H1 (cell line): ENCODE measurements at regions not wholly inside any gene's neighbourhood (a gene's known extent, or its start where the extent isn't known, plus 50 kb on each side); places are given as distances from the start of the nearest gene placed in this dataset.

Source experiments
- CTCF ChIA-PET: fragments of 300-600 bp; sonication (Branson Sonifier 250); formaldehyde crosslinking; loops from one replicate; lab custom pipeline; 2021; ENCODE audit not compliant: partially characterized antibody; lab: Charles Lee
- POLR2A ChIA-PET: fragments of 300-600 bp; sonication (Branson Sonifier 250); formaldehyde crosslinking; loops from one replicate; lab custom pipeline; 2021; ENCODE audit warnings: inconsistent platforms; ENCODE audit not compliant: partially characterized antibody; lab: Charles Lee
- DNase-seq, 2 experiments: peaks; one replicate each; pipeline versions ENCODE4 v3.0.0 to v3.0.0-alpha.2; 2010 to 2022; ENCODE audit warnings: low spot score in 2 of 2, low read depth in 1 of 2, mixed read lengths in 1 of 2
- FAIRE-seq: peaks from 2 replicates; lab custom pipeline; 2011; peaks lifted over from hg19 to GRCh38; lab: Jason Lieb, UNC
- H2AFZ ChIP-seq: 2 replicates; pipeline ENCODE4 v1.8.1; 2012; ENCODE audit warnings: low read length, inconsistent platforms
- H2AK5ac ChIP-seq: 2 replicates; pipeline ENCODE4 v1.6.1; 2013; ENCODE audit warnings: low read depth, low read length
- H2BK120ac ChIP-seq: replicated peaks from 2 replicates; pipeline ENCODE3; 2013; ENCODE audit warnings: low read depth, low read length, inconsistent platforms
- H2BK12ac ChIP-seq: 2 replicates; pipeline ENCODE4 v1.6.1; 2013; ENCODE audit warnings: low read depth, low read length
- H2BK15ac ChIP-seq: 2 replicates; pipeline ENCODE4 v1.6.1; 2013; ENCODE audit warnings: low read length
- H2BK20ac ChIP-seq: 2 replicates; pipeline ENCODE4 v1.6.1; 2013; ENCODE audit warnings: low read length
- H2BK5ac ChIP-seq: 2 replicates; pipeline ENCODE4 v1.6.1; 2013; ENCODE audit warnings: low read depth, low read length
- H3K14ac ChIP-seq: 2 replicates; pipeline ENCODE4 v1.6.1; 2013; ENCODE audit warnings: inconsistent platforms; ENCODE audit not compliant: insufficient read length
- H3K18ac ChIP-seq: 2 replicates; pipeline ENCODE4 v1.6.1; 2013; ENCODE audit warnings: low read length; ENCODE audit errors: extremely low read depth
- H3K23ac ChIP-seq: 2 replicates; pipeline ENCODE4 v1.6.1; 2013; ENCODE audit warnings: inconsistent platforms; ENCODE audit not compliant: insufficient read length
- H3K23me2 ChIP-seq: 2 replicates; pipeline ENCODE4 v1.6.1; 2013; ENCODE audit warnings: low read depth, low read length
- H3K27ac ChIP-seq: 2 replicates; pipeline ENCODE4 v1.6.1; 2011; ENCODE audit warnings: low read depth, low read length, inconsistent platforms
- H3K27me3 ChIP-seq, 4 experiments: replicated peaks in 1 of 4; 1 replicate in 1 of 4; 2 replicates in 3 of 4; pipeline versions ENCODE4 v1.6.1 to v1.8.1; 2011 to 2013; ENCODE audit warnings: low read length in 3 of 4, mild to moderate bottlenecking in 3 of 4, inconsistent platforms in 2 of 4, mixed read lengths in 2 of 4, moderate library complexity in 1 of 4; ENCODE audit not compliant: control insufficient read depth in 3 of 4, insufficient read depth in 3 of 4; ENCODE audit errors: extremely low read depth in 1 of 4
- H3K36me3 ChIP-seq, 4 experiments: 2 replicates each; pipeline versions ENCODE4 v1.6.1 to v1.8.1; 2011 to 2013; ENCODE audit warnings: mild to moderate bottlenecking in 4 of 4, low read length in 3 of 4, moderate library complexity in 2 of 4, control low read depth in 1 of 4, inconsistent platforms in 1 of 4; ENCODE audit not compliant: insufficient read depth in 4 of 4, control insufficient read depth in 2 of 4
- H3K4ac ChIP-seq: replicated peaks from 2 replicates; pipeline ENCODE3; 2013; ENCODE audit warnings: low read length, low read depth, mixed read lengths, inconsistent platforms; ENCODE audit not compliant: insufficient read length
- H3K4me1 ChIP-seq, 4 experiments: replicated peaks in 1 of 4; 1 replicate in 1 of 4; 2 replicates in 3 of 4; pipeline versions ENCODE4 v1.6.1 to v1.8.1; 2011 to 2013; ENCODE audit warnings: low read length in 3 of 4, inconsistent platforms in 2 of 4, mixed read lengths in 1 of 4; ENCODE audit not compliant: insufficient read depth in 4 of 4, control insufficient read depth in 3 of 4
- H3K4me2 ChIP-seq, 2 experiments: 2 replicates each; pipeline versions ENCODE4 v1.6.1 to v1.8.1; 2011 to 2013; ENCODE audit warnings: low read depth in 2 of 2, low read length in 2 of 2, control low read depth in 1 of 2, inconsistent platforms in 1 of 2, mild to moderate bottlenecking in 1 of 2; ENCODE audit not compliant: insufficient read depth in 1 of 2
- H3K4me3 ChIP-seq, 4 experiments: fragments of 200-600, 300-600 bp in 1 of 4; sonication (generic), shearing (Covaris generic), sonication (Bioruptor Twin) in 1 of 4; 2 replicates each; pipeline versions ENCODE4 v1.5.1 to v1.8.1; 2011 to 2016; ENCODE audit warnings: low read length in 4 of 4, low read depth in 3 of 4, control low read depth in 2 of 4, inconsistent platforms in 2 of 4, mild to moderate bottlenecking in 2 of 4, mixed read lengths in 1 of 4, moderate library complexity in 1 of 4; ENCODE audit not compliant: insufficient read depth in 2 of 4; ENCODE audit errors: extremely low read depth in 1 of 4
- H3K56ac ChIP-seq: replicated peaks from 2 replicates; pipeline ENCODE3; 2013; ENCODE audit warnings: low read depth, mild to moderate bottlenecking, mixed read lengths, low read length, inconsistent platforms; ENCODE audit not compliant: insufficient read length
- H3K79me1 ChIP-seq: 2 replicates; pipeline ENCODE4 v1.6.1; 2013; ENCODE audit warnings: low read depth, low read length, control low read depth
- H3K79me2 ChIP-seq, 2 experiments: 2 replicates each; pipeline versions ENCODE4 v1.6.1 to v1.8.1; 2012 to 2013; ENCODE audit warnings: low read length in 2 of 2, mild to moderate bottlenecking in 2 of 2, inconsistent platforms in 1 of 2; ENCODE audit not compliant: insufficient read depth in 2 of 2, control insufficient read depth in 1 of 2
- H3K9ac ChIP-seq, 4 experiments: replicated peaks in 1 of 4; 1 replicate in 1 of 4; 2 replicates in 3 of 4; pipeline versions ENCODE4 v1.6.1 to v1.8.1; 2011 to 2013; ENCODE audit warnings: low read depth in 3 of 4, low read length in 3 of 4, control low read depth in 2 of 4, mild to moderate bottlenecking in 2 of 4, moderate library complexity in 2 of 4, inconsistent platforms in 1 of 4; ENCODE audit errors: extremely low read depth in 1 of 4
- H3K9me3 ChIP-seq, 2 experiments: 2 replicates each; pipeline versions ENCODE4 v1.6.1 to v1.8.1; 2012 to 2013; ENCODE audit warnings: mild to moderate bottlenecking in 2 of 2, moderate library complexity in 2 of 2, control low read depth in 1 of 2, inconsistent platforms in 1 of 2, low read depth in 1 of 2, low read length in 1 of 2, mixed read lengths in 1 of 2; ENCODE audit not compliant: insufficient read depth in 2 of 2
- H4K20me1 ChIP-seq, 2 experiments: replicated peaks in 1 of 2; 2 replicates each; pipeline versions ENCODE3 to v1.8.1; 2011 to 2013; ENCODE audit warnings: inconsistent platforms in 2 of 2, low read length in 2 of 2, mild to moderate bottlenecking in 1 of 2; ENCODE audit not compliant: insufficient read depth in 2 of 2, control insufficient read depth in 1 of 2
- H4K5ac ChIP-seq: 2 replicates; pipeline ENCODE4 v1.6.1; 2013; ENCODE audit warnings: low read length, low read depth, mixed read lengths, inconsistent platforms; ENCODE audit not compliant: insufficient read length
- H4K8ac ChIP-seq: 2 replicates; pipeline ENCODE4 v1.8.0; 2013; ENCODE audit warnings: mild to moderate bottlenecking, moderate library complexity, low read length, inconsistent platforms; ENCODE audit not compliant: insufficient read depth; ENCODE audit errors: extremely low read depth
- H4K91ac ChIP-seq: replicated peaks from 2 replicates; pipeline ENCODE3; 2013; ENCODE audit warnings: low read length, mixed read lengths, inconsistent platforms; ENCODE audit not compliant: insufficient read length
- CHD1 ChIP-seq: IDR thresholded peaks from 2 replicates; pipeline ENCODE4 v1.6.1; 2012; ENCODE audit warnings: low read depth, low read length, improper control_type of control experiment
- CHD2 ChIP-seq: IDR thresholded peaks from 2 replicates; pipeline ENCODE4 v1.6.1; 2012; ENCODE audit warnings: low read length, improper control_type of control experiment
- CTBP2 ChIP-seq: IDR thresholded peaks from 2 replicates; pipeline ENCODE4 v1.7.0; 2011; ENCODE audit warnings: borderline replicate concordance, mild to moderate bottlenecking, moderate library complexity, mixed read lengths, low read length; ENCODE audit not compliant: insufficient read depth, insufficient read length
- JUN ChIP-seq: IDR thresholded peaks from 2 replicates; pipeline ENCODE4 v1.6.1; 2011; ENCODE audit warnings: low read depth, mild to moderate bottlenecking, improper control_type of control experiment, low read length
- MAX ChIP-seq: IDR thresholded peaks from 2 replicates; pipeline ENCODE4 v1.6.1; 2012; ENCODE audit warnings: inconsistent platforms
- PHF8 ChIP-seq: fragments of 200-600 bp; sonication (generic); conservative IDR thresholded peaks from 2 replicates; pipeline ENCODE4 v1.7.1; 2012; ENCODE audit warnings: low read depth, mild to moderate bottlenecking, inconsistent platforms, low read length, moderate library complexity
- RAD21 ChIP-seq, 2 experiments: IDR thresholded peaks in 1 of 2; conservative IDR thresholded peaks in 1 of 2; 2 replicates each; pipeline ENCODE4 v1.6.1; 2011; ENCODE audit warnings: low read depth in 2 of 2, low read length in 2 of 2, improper control_type of control experiment in 1 of 2, inconsistent platforms in 1 of 2, mild to moderate bottlenecking in 1 of 2, moderate library complexity in 1 of 2
- RBBP5 ChIP-seq: IDR thresholded peaks from 2 replicates; pipeline ENCODE4 v1.7.1; 2012; ENCODE audit warnings: low read depth, mild to moderate bottlenecking, inconsistent platforms, low read length, moderate library complexity, borderline replicate concordance
- YY1 ChIP-seq: IDR thresholded peaks from 2 replicates; pipeline ENCODE4 v1.6.1; 2011; ENCODE audit warnings: low read depth, mild to moderate bottlenecking, low read length
- WGBS, 2 experiments: shearing (Covaris generic) in 1 of 2; methylation state at CpG; one replicate each; pipeline versions ENCODE4 v1.1.6 to v1.1.7; 2013 to 2015; ENCODE audit warnings: low lambda C conversion rate in 2 of 2, mixed read lengths in 2 of 2, inconsistent platforms in 1 of 2, low coverage in 1 of 2, missing lambda C conversion rate in 1 of 2; ENCODE audit not compliant: insufficient replicate concordance in 2 of 2, insufficient coverage in 1 of 2, insufficient read length in 1 of 2; ENCODE audit errors: extremely low coverage in 1 of 2, missing lambda C conversion rate in 1 of 2; 5-methylcytosine and 5-hydroxymethylcytosine counted together

GRCh38 chr20:24190905-24191304 lies 202.3 kb upstream of the GGTLC1 start:
- H3K9ac ChIP-seq, result no peak overlapping the region
- H3K4me1 ChIP-seq, result no peaks in the 10 kb centered on the region
- H3K4ac ChIP-seq, result no peak overlapping the region
- H2AK5ac ChIP-seq, result no peak overlapping the region
- DNase-seq, result no peak
- FAIRE-seq, result no peak
- CTCF ChIA-PET, result no interaction called here
- H3K14ac ChIP-seq, result no peak overlapping the region
- H2BK20ac ChIP-seq, result no peak overlapping the region
- no peak overlapping the region for H2BK5ac ChIP-seq
- no peaks in the 10 kb centered on the region for H3K79me1 ChIP-seq
- peaks cover 0 to 6% of the 10 kb centered on the region in 2 experiments; a peak in 1 of 4 replicates for H3K9me3 ChIP-seq
- 97% methylated on average over 1 of the region's 1 CpG; no CpG with 5 or more reads in 1 of the 2 experiments for WGBS, 2 experiments
- no peaks in the 10 kb centered on the region for H3K36me3 ChIP-seq
- no peak overlapping the region for H2AFZ ChIP-seq
- no peaks in the 10 kb centered on the region for H3K23me2 ChIP-seq
- TF ChIP-seq JUN, result no peak
- TF ChIP-seq PHF8, result no peak
- TF ChIP-seq MAX, result no peak
- TF ChIP-seq CTBP2, result no peak
- no peak for TF ChIP-seq RBBP5
- TF ChIP-seq RAD21 (IDR thresholded peaks at IDR 0.05 in 1 of 2, conservative IDR thresholded peaks at IDR 0.05 in 1 of 2; ENCODE audit: low read depth in 2 of 2, low read length in 2 of 2), result no peak
- no peak for TF ChIP-seq YY1
- no peak for TF ChIP-seq CHD2
- TF ChIP-seq CHD1, result no peak
- H3K18ac ChIP-seq, result no peak overlapping the region
- no peak overlapping the region for H3K56ac ChIP-seq
- no peak overlapping the region for H2BK120ac ChIP-seq
- no peak overlapping the region for H2BK15ac ChIP-seq
- H3K79me2 ChIP-seq, result no peaks in the 10 kb centered on the region
- no peak overlapping the region for H3K23ac ChIP-seq
- no peak overlapping the region for H4K5ac ChIP-seq
- no peak overlapping the region for H4K91ac ChIP-seq
- H3K4me3 ChIP-seq, result no peak overlapping the region
- no peak overlapping the region for H4K8ac ChIP-seq
- H3K4me2 ChIP-seq, result no peak overlapping the region
- H4K20me1 ChIP-seq, result no peaks in the 10 kb centered on the region
- POLR2A ChIA-PET, result no interaction called here
- no peak overlapping the region for H3K27ac ChIP-seq
- H3K27me3 ChIP-seq, result no peaks in the 10 kb centered on the region
- no peak overlapping the region for H2BK12ac ChIP-seq
